Activated B cell treated with CpG ODN at 0.5 μM for 24 hours (primary cell): ENCODE measurements at regions not wholly inside any gene's neighbourhood (a gene's known extent, or its start where the extent isn't known, plus 50 kb on each side); places are given as distances from the start of the nearest gene placed in this dataset.

ENCODE experiments used
- ATAC-seq: fragments of 200-7000 bp; cut with Tn5 transposase; one replicate; pipeline ENCODE4 v1.10.0; 2021; ENCODE audit warnings: low read depth, mild to moderate bottlenecking, moderate library complexity
- CTCF ChIA-PET: fragments of 350-600 bp; sonication (Branson Sonifier 250); formaldehyde crosslinking; loops from one replicate; lab custom pipeline; 2021; ENCODE audit warnings: antibody characterized with exemption; lab: Charles Lee
- POLR2A ChIA-PET: fragments of 350-600 bp; sonication (Branson Sonifier 250); formaldehyde crosslinking; loops from one replicate; lab custom pipeline; 2021; ENCODE audit warnings: antibody characterized with exemption; lab: Charles Lee
- DNase-seq: peaks from one replicate; pipeline ENCODE4 v3.0.0; 2022
- H3K27ac Mint-ChIP-seq: one replicate; pipeline ENCODE4 v1.8.0; 2020; ENCODE audit warnings: mixed read lengths
- H3K27me3 Mint-ChIP-seq: one replicate; pipeline ENCODE4 v1.8.0; 2021; ENCODE audit warnings: mixed read lengths
- H3K36me3 Mint-ChIP-seq: one replicate; pipeline ENCODE4 v1.8.0; 2021; ENCODE audit warnings: low read depth, mixed read lengths
- H3K4me1 Mint-ChIP-seq: one replicate; pipeline ENCODE4 v1.8.0; 2021; ENCODE audit warnings: mixed read lengths
- H3K4me3 Mint-ChIP-seq: one replicate; pipeline ENCODE4 v1.8.0; 2020; ENCODE audit warnings: mild to moderate bottlenecking, mixed read lengths
- H3K9me3 Mint-ChIP-seq: one replicate; pipeline ENCODE4 v1.8.0; 2020; ENCODE audit warnings: mixed read lengths
- CTCF ChIP-seq: fragments of 200-600 bp; IDR thresholded peaks from one replicate; pipeline ENCODE4 v1.8.0; 2022; ENCODE audit warnings: antibody characterized with exemption, mild to moderate bottlenecking
- intact Hi-C: fragments of 100-400 bp; cut with micrococcal nuclease; formaldehyde crosslinking; loops from one replicate; pipeline ENCODE4 v1.15.1; 2024

GRCh38 chr13:95485045-95485517, 67.4 kb upstream of the CLDN10 start:
- Mint-ChIP-seq H3K4me1 (peaks cover 2% of the 10 kb centered on the region), H3K36me3 (no peaks in the 10 kb centered on the region), H3K27me3 (peaks cover 3% of the 10 kb centered on the region), H3K9me3 (peaks cover 2% of the 10 kb centered on the region), H3K27ac (no peak overlapping the region), H3K4me3 (no peak overlapping the region)
- DNase-seq (no peak), ATAC-seq (no peak)
- intact Hi-C loops, result no loop called here
- TF ChIP-seq CTCF, result no peak
- CTCF ChIA-PET, result no interaction called here
- POLR2A ChIA-PET, result no interaction called here

GRCh38 chr13:95485518-95486144, 66.9 kb upstream of the CLDN10 start:
- intact Hi-C loops, result no loop called here
- Mint-ChIP-seq H3K9me3 (peaks cover 3% of the 10 kb centered on the region), H3K27me3 (peaks cover 3% of the 10 kb centered on the region), H3K4me1 (no peaks in the 10 kb centered on the region), H3K27ac (no peak overlapping the region), H3K36me3 (no peaks in the 10 kb centered on the region), H3K4me3 (no peak overlapping the region)
- TF ChIP-seq CTCF, result no peak
- CTCF ChIA-PET, result no interaction called here
- ATAC-seq (no peak), DNase-seq (no peak)
- POLR2A ChIA-PET, result no interaction called here

GRCh38 chr13:95492044-95492801, 60.3 kb upstream of the CLDN10 start:
- peaks cover 8% of the 10 kb centered on the region for H3K9me3 Mint-ChIP-seq
- H3K4me3 Mint-ChIP-seq, result no peak overlapping the region
- no peak for DNase-seq
- peaks cover 18% of the 10 kb centered on the region for H3K27me3 Mint-ChIP-seq
- intact Hi-C loops, result loop anchor here (5.0 kb wide), 1 partner anchor 165 kb away; no protein-coding TSS in a partner anchor
- ATAC-seq, result no peak
- ChIA-PET POLR2A (no interaction called here), CTCF (interaction anchor here (1.4 to 1.5 kb wide), 2 partner anchors 132 to 342 kb away, joined by 4 to 5 read pairs; no protein-coding TSS in a partner anchor)
- no peak overlapping the region for H3K27ac Mint-ChIP-seq
- no peak for TF ChIP-seq CTCF
- H3K36me3 Mint-ChIP-seq, result no peaks in the 10 kb centered on the region
- no peaks in the 10 kb centered on the region for H3K4me1 Mint-ChIP-seq

- Mint-ChIP-seq H3K27ac (no peak overlapping the region), H3K4me1 (no peaks in the 10 kb centered on the region), H3K4me3 (no peak overlapping the region), H3K36me3 (no peaks in the 10 kb centered on the region), H3K9me3 (peaks cover 8% of the 10 kb centered on the region), H3K27me3 (peaks cover 20% of the 10 kb centered on the region)
- CTCF ChIA-PET, result interaction anchor here (0.7 to 1.1 kb wide), 5 partner anchors 17 to 340 kb away, joined by 3 to 12 read pairs (median 3); no protein-coding TSS in a partner anchor
- peak; percentile 90 for TF ChIP-seq CTCF
- intact Hi-C loops, result loop anchor here (1.0 to 5.0 kb wide), 2 partner anchors 163 to 340 kb away; no protein-coding TSS in a partner anchor
- no peak for DNase-seq
- POLR2A ChIA-PET, result no interaction called here
- no peak for ATAC-seq
Measured at GRCh38 chr13:95494082-95494681, 58.3 kb upstream of the CLDN10 start.

- no peak for ATAC-seq
- TF ChIP-seq CTCF, result no peak
- Mint-ChIP-seq H3K9me3 (peaks cover 12% of the 10 kb centered on the region), H3K36me3 (no peaks in the 10 kb centered on the region), H3K4me1 (no peaks in the 10 kb centered on the region), H3K4me3 (no peak overlapping the region), H3K27ac (no peak overlapping the region), H3K27me3 (peaks cover 20% of the 10 kb centered on the region)
- intact Hi-C loops, result no loop called here
- no peak for DNase-seq
- ChIA-PET CTCF (no interaction called here), POLR2A (no interaction called here)
Measured at GRCh38 chr13:95496485-95496884, 56.0 kb upstream of the CLDN10 start.
